SHP77 treated with DMSO at 0.1 percent for 48 hours (cell line): ENCODE measurements at regions not wholly inside any gene's neighbourhood (a gene's known extent, or its start where the extent isn't known, plus 50 kb on each side); places are given as distances from the start of the nearest gene placed in this dataset.
"Not testable (repeated sequence)": the region's sequence is repeated elsewhere in the genome, so short reads cannot be mapped to it uniquely, and the experiment has no call there.

ENCODE experiments used
- DNase-seq: peaks from one replicate; lab custom pipeline; 2025; lab: John Stamatoyannopoulos, UW

DNA sequence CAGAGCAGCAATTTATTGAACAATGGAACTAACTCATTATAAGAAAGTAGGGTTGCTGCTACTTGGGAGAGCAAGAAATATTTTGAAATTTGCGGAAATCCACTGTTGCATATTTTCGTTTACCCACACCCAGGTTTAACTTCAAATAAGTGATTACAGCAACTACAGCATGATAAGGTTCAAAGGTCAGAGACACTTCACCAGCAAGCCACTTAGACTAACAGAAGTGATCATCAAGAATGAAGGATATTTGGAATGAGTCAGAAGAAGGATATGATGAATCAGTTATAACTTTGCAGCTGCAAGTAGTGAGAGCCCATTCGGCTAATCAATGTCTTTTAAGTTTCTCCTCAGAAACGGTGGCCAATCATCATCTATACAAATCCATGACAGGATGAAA, 199.3 kb downstream of the TMA16 start:
- no peak for DNase-seq

DNA sequence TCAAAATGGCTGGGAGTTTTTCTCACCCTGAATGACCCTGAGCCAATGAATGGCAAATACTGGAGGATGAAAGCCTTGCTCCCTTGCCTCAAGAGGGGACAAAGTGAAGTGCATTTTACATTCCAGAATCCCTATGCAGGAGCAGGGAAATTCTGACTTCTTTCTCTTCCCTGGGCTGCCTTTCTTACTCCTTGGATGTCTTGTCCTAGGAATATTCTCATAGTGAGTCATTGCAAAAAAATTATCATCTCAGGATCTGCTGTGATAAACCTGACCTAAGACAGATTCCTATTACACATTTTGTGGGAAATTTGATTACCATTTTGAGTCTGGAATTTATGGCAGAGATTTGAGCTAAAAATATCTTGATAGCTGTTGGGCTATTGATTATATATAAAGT, 199.9 kb downstream of the TMA16 start:
- DNase-seq = no peak

DNA sequence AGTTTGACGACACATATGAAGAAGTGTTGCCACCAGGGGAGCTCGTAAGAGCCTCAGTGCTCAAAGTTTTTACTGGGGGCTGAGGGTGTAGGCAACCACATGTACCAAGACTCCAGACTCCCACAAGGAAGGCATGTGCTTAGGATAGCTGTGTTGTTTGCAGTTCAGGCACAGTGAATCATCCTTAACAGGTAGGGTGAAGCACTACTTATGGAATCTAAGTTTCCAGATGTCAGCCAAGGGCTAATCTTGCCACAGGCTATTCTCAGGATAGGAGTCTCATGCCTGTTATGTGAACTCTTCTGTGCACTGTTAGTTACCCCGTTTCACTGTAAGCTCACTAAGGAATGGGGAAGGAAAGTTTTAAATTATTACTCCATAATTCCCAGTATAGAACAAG, 202.6 kb downstream of the TMA16 start:
- no peak for DNase-seq

DNA sequence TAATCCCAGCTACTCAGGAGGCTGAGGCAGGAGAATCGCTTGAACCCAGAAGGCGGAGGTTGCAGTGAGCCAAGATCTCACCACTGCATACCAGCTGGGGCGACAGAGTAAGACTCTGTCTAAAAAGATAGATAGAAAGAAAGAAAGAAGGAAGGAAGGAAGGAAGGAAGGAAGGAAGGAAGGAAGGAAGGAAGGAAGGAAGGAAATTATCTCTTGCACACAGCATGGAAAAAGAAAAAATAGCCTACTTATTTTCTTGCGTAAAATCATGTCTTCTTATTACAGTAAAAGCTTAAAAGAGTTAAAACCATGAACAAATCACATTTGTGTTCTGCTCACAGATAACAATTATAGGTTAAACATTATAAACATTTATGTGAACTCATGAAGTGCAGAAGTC, 205.9 kb downstream of the TMA16 start:
- DNase-seq = not testable (repeated sequence)

DNA sequence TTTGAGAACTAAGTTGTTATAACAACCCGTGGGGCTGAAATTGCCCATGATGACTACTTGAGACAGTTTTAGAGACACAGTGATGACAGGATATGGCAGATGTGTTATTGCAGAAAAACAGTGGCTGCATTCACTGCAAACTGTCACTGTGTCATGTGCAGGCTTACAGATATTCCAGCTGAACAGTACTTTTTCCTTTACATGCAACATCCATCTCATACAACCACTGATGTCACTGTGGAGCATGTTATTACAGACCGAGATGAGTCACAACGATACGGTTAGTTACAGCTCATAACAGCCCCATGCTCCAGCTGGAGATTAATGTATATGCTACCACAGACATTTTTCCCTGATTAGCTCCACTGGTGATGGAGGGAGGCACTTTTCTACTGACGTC, 207.4 kb downstream of the TMA16 start:
- DNase-seq = peak; percentile 11

DNA sequence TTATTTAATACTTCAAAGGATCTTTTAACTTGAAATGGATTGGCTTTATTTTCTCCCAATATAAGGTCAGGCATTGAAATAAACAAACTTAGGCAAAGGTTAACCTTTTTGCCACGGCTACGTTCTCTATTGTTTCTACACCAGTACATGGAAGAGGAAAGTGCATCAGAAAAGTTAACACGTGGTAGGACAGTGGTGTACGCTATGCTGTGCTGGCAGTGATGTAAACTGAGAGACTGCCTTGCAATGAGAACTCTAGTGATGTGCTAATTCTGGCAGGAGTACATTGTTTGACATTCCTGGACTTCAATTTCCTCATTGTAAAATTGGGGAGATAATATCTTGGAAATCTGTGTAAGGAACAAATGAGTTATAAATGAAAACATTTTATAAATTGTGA, 208.2 kb downstream of the TMA16 start:
- no peak for DNase-seq

DNA sequence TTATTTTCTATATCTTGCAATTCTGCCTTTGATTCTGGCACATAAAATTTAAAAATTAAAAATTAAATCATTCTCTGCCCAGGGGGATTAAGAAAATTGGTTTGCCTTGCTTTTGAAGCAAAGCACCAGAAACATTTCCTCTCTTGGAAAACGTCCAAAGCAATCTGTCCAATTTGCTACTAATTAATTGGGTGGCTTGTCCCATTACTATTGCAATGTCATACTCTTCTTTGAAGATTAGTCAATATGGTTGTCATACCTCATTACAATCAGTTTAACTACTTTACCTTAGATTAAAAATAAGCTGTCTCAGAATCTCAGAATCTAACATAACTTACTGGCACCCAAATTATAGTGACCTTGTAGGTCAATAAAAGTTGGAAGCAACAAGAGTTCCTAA, 208.8 kb downstream of the TMA16 start:
- DNase-seq = no peak

DNA sequence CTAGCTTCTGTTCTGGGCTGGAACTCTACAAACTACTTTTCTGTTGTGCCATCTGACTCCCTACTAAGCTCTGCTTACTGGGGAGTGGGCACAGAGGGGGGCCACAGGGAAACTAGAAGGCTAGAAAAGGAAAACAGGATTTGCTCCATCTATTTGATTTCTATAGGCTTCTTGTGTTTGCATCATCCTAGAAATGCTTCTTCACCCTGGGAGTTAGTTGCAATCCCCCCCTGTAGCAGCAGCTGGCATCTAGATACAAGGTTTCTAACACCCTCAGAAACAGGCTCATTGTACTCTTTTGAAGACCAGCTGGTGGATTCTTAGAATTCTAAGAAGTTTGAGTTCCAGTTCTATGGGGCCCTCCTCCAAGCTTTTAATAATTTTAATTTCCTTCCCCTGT, 213.4 kb downstream of the TMA16 start:
- no peak for DNase-seq

DNA sequence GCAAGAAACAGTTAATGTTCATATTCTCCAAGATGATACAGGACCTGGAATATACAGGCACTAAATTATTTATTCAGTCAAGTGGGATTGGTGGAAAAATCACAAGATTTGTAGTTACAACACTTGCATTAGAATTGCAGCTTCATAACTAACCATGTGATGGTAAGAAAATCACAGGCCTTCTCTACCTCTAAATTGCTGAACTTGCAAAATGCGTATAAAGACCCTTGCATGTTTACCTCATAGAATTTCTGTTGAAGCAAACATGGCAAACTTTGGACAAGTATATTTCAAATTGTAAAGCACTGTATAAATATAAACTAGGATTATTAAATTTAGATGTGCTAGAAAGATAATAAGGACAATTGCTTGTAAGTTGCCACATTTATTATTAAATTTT, 215.1 kb downstream of the TMA16 start:
- DNase-seq = no peak

DNA sequence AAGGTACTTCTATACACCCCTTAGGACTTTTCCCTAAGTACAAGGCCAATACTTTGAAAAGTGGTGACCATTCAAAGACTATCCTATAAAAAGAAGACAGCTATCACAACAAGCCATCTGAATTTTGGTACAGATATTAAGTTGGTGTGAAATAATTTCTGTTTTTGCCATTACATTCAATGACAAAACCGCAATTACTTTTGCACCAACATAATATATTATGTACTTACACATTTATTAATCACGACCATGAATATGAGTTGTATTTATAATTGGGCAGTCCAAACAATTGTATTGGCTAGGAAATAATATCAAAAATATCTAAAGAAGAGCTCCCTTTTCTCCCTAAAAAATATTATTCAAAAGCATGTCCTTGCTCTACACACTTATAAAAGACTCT, 215.7 kb downstream of the TMA16 start:
- no peak for DNase-seq

DNA sequence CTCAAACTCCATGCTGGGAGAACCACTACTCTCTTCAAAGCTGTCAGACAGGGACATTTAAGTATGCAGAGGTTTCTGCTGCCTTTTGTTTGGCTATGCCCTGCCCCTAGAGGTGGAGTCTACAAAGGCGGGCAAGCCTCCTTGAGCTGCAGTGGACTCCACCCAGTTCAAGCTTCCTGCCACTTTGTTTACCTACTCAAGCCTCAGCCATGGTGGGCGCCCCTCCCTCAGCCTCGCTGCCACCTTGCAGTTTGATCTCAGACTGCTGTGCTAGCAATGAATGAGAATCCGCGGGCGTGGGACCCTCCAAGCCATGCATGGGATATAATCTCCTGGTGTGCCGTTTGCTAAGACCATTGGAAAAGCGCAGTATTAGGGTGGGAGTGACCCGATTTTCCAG, 230.0 kb downstream of the TMA16 start:
- not testable (repeated sequence) for DNase-seq

DNA sequence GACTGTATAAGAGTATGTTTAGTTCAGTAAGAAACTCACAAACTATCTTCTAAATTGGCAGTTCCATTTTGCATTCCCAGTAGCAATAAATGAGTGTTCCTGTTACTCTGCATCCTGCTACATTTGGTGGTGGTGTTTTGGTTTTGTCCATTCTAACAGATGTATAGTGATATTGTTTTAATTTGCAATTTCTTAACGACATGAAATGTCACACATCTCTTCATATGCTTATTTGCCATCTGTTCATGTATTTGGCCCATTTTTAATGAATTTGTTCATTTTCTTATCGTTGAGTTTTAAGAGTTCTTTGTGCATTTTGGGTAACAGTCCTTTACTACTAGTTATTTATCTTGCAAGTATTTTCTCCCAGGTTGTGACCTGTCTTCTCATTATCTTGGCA, 232.2 kb downstream of the TMA16 start:
- DNase-seq = no peak

DNA sequence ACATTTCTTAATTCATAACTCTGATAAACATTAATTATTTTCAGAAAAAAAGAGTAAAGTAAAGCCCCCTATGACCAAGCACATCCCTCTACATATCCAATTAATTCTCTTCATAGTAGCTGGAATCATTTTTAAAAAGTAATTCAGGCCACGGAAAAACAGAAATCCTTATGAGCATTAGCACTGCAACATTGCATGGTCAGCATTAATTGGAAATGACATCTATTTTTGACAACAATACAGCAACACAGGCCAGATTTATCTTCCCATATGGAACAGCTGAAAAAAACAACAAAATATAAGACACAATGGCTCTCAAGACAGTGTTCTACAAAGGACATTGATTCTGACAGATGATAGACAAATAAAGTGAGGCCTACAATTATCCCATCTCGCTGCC, 236.6 kb downstream of the TMA16 start:
- no peak for DNase-seq

DNA sequence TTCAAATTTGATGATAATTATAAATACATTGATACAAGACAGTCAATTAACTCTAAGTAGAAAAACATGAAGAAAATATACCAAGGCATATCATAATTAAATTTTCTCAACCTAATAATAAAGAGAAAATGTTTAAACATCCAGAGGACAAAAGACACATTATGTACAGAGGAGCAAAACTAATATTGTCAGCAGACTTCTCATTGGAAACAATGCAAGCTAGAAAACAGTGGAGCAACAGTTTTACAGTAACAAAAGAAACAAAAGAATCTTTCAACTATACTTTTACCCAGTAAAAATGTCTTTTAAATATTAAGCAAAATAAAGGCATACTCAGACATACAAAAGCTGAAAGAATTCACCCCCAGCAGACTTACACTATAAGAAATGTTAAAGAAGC, 238.0 kb downstream of the TMA16 start:
- no peak for DNase-seq

DNA sequence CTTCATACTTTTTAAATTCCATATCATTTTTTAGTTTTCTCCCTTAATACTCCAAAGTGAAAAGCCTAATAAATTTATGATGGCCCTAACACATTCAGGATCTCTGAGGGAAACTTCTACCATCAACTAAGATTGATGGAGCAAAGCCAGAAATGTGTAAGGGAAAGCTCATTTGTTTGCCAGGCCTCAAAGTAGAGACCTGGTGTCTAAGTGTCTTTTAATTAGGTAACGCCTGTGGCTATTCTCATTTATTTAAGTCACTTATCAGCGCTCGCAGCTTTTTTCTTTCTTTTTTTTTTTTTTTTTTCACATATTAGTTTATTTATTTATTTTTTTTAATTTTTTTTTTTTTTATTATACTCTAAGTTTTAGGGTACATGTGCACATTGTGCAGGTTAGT, 242.4 kb downstream of the TMA16 start:
- no peak for DNase-seq

DNA sequence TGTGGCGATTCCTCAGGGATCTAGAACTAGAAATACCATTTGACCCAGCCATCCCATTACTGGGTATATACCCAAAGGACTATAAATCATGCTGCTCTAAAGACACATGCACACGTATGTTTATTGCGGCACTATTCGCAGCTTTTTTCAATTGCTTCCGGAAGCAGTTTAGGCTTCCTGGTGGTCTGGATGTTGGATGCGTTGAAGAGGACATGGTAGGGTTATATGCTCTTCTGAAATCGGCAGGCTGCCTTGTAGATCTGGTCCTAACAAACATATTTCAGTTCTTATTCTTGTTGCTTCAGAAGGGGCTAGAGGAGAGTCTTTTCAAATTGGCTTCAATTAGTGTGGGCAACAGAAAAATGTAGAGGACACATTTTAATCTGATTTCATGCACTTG, 243.4 kb downstream of the TMA16 start:
- DNase-seq = not testable (repeated sequence)

DNA sequence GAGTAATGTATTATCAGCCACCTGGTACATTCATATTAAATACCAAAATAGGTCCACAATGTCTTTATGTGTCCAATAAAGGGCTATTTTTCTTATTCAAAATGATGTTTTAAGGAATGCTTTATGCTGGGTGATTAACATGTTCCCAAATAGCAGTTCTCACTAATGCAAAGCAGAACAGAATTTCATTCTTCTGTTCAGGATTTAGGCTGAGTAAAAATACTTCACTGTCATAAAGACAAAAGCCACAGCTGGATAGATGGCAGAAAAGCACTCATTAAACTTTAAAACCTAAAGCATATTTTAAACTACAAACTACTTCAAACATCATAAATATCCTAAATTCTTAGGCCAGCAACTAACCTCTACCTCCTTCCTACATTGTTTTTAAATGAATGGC, 244.0 kb downstream of the TMA16 start:
- DNase-seq = no peak

DNA sequence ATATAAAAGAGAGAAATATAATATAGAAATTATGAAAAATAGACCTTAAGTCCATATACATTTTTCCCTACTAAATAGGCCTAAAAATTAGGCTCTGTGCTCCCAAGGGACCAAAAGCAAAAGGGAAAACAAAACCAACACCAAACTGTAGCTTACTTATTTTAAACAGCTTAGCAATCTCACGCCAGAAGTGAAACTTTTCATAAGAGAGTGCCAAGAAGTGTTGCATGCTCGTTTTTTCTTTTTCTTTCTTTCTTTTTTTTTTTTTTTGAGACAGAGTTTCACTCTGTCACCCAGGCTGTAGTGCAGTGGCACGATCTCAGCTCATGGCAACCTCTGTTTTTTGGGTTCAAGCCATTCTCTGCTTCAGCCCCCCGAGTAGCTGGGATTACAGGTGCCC, 250.4 kb downstream of the TMA16 start:
- no peak for DNase-seq

DNA sequence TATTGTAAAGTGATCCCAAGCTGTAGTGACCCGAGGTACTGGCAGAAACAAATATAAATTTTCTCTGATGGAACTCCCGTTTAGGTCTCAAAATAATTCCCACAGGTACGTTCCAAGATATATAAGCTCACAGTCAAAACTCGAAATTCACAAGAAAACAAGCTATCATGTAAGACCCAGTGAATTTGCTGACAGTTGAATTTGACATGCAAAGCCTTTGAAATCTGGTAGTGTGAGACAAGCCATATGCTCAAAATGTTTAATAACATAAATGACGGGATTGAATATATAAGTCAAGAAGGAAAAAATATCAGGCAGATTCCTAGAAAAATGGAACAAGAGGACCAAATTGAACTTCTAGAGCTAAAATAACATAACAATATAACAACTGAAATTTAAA, 252.8 kb downstream of the TMA16 start:
- no peak for DNase-seq

DNA sequence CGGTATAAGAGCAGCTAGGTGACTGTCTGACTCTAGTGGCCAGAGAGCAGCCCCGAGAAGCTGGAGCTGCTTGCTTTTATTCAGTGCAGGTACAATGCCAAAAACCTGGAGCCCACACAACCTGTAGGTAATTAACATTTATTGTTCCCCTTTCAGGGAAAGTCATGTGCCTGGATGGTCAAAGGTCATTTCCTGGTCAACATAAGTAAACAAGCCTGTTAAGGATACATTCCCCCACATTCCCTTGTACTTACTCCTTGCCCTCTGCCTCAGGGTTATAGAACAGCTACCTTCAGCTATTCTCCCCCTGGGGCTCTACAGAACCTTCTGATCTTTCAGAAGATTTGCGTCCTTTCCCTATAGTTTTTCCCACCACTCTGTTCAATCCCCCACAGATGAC, 253.4 kb downstream of the TMA16 start:
- DNase-seq = no peak

DNA sequence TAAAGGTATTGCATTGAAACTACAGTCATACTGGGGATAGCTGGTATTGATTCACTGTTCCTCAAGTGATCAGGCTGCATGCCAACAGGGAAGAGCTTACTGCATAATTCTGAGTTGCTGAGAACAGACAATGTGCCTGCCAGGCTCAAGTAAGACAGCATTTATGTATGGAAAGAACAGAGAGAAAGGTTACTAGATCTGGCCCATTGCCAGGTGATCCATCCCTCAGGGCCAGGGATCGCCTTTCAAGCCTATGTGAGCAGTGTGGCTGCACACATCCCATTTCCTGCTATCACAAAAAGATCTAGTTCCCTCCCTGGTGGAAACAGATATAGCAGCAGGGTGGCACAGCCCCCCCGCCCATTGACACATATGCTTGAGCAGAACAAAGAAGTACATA, 254.0 kb downstream of the TMA16 start:
- peak; percentile 70 for DNase-seq

DNA sequence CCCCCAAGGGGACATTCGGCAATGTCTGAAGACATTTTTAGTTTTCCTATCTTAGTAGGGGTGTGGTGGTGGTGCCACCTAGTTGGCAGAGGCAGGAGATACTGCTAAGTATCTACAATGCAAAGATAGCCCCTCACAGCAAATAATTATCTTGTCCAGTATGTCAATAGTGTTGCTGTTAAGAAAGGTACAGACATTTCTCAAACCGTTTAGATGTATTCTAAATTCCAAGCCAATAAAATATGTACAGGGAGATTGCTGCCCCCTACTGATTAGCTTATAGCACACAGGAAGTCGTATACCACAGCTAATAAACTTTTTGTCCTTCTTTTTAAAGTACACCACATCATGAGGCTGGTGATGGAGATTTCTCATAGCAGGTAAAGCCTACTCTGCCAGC, 260.5 kb downstream of the TMA16 start:
- no peak for DNase-seq

DNA sequence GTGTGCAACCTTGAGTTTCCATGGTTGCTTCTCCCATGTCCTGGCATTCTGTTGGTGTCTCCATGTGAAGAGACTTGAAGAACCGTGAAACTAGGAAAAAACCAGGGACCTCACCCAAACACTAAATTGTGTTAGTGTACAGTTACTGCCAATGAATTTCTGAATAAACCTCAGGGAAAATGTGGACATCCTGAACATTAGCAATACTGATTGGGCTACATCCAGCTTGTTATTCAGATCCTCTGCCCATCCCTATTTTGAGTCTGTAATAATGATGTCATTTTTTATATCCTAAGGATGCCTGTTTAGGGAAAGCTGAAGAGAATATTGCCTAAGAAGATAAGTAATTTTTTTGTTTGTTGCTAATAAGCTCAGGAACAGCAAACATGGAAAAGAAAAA, 262.7 kb downstream of the TMA16 start:
- no peak for DNase-seq

DNA sequence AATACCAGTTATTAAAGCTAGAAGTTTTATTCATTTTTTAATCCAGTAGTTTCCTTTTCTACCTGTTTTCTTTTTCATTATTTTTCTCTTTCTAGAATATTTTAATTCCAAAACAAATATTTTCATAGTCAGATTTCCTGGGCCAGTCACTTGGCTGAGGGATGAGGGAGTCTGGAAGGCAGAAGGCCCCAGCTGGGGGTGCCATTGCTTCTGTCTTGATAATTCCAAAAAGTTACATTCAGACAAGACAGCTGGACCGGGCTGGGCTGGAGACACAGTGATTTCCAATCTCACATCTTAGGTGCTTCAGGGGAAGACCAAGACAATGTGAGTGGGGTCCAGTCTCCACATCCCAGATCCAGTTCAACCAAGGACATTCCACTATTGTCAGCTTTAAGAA, 263.5 kb downstream of the TMA16 start:
- DNase-seq = no peak

DNA sequence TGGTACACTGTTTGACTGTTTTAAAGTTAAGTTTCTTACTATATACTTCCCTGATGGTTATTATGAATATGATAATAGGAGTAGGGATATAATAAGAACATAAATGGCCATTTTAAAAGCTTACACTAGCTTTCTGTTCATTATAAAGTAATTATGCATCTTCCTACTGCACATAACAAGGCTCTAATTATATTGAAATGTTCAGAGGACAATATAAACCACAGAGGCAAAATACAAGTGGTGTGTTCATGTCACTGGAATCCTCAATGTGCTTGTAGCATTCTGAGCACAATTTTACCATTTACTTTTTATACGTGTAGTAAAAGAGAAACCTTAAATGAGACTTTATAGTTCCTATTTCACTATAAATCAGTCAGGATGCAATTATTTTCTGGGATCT, 268.3 kb downstream of the TMA16 start:
- no peak for DNase-seq
